Psoas muscle (tissue), 7 donors: ENCODE measurements at regions not wholly inside any gene's neighbourhood (a gene's known extent, or its start where the extent isn't known, plus 50 kb on each side); places are given as distances from the start of the nearest gene placed in this dataset.

Source experiments
- ATAC-seq, 4 donors: fragments of 200-7000 bp; cut with Tn5 transposase; one replicate each; pipeline ENCODE4 v1.9.1; 2020; ENCODE audit warnings: moderate library complexity in 3 of 4, mild to moderate bottlenecking in 2 of 4
- DNase-seq, 2 donors: peaks; one replicate each; pipeline ENCODE4 v3.0.0-alpha.2; 2020
- H3K27ac ChIP-seq: fragments of 200-600 bp; one replicate; pipeline ENCODE4 v1.8.0; 2022
- H3K27me3 ChIP-seq, 3 donors: fragments of 200-600 bp in 1 of 3; one replicate each; pipeline versions ENCODE4 v1.6.1 to v1.8.0; 2013 to 2022; ENCODE audit warnings: low read length in 2 of 3, mild to moderate bottlenecking in 2 of 3, moderate library complexity in 1 of 3; ENCODE audit not compliant: insufficient read depth in 3 of 3
- H3K36me3 ChIP-seq, 2 donors: fragments of 200-600 bp in 1 of 2; one replicate each; pipeline versions ENCODE4 v1.6.1 to v1.8.0; 2013 to 2022; ENCODE audit warnings: low read depth in 1 of 2, mild to moderate bottlenecking in 1 of 2, moderate library complexity in 1 of 2; ENCODE audit not compliant: insufficient read depth in 1 of 2
- H3K4me1 ChIP-seq: fragments of 200-600 bp; one replicate; pipeline ENCODE4 v1.8.0; 2022
- H3K4me3 ChIP-seq: fragments of 200-600 bp; one replicate; pipeline ENCODE4 v1.8.0; 2022; ENCODE audit warnings: mild to moderate bottlenecking
- H3K9me3 ChIP-seq: fragments of 200-600 bp; one replicate; pipeline ENCODE4 v1.8.0; 2022
- WGBS, 3 donors: extraction: QIAGEN DNeasy Blood & Tissue Kit; methylation state at CpG; one replicate each; pipeline versions ENCODE4 v1.1.6 to v1.1.7; 2013; 5-methylcytosine and 5-hydroxymethylcytosine counted together
- intact Hi-C, 2 donors: fragments of 100-400 bp; cut with DNase I; formaldehyde crosslinking; loops; one replicate each; pipeline versions ENCODE4 v1.11.0 to v1.14.2; 2022
- TF ChIP-seq, protein P1 (sequence below): fragments of 200-600 bp; IDR thresholded peaks from one replicate; pipeline ENCODE4 v1.8.0; 2022; ENCODE audit warnings: antibody characterized with exemption
- donor health status: healthy with polysubstance abuse.
- donor health status: DM: no; HTN: no; CAD: no; lungs with moderate emphysema.
- donor health status: Bipolar disorder and iron deficiency.
- donor health status: healthy.
- donor health status: DM: yes; HTN: yes; CAD: no.
- donor health status: DM: no; HTN: no; CAD: no.
- donor health status: DM: yes; HTN: yes; CAD: no.

DNA sequence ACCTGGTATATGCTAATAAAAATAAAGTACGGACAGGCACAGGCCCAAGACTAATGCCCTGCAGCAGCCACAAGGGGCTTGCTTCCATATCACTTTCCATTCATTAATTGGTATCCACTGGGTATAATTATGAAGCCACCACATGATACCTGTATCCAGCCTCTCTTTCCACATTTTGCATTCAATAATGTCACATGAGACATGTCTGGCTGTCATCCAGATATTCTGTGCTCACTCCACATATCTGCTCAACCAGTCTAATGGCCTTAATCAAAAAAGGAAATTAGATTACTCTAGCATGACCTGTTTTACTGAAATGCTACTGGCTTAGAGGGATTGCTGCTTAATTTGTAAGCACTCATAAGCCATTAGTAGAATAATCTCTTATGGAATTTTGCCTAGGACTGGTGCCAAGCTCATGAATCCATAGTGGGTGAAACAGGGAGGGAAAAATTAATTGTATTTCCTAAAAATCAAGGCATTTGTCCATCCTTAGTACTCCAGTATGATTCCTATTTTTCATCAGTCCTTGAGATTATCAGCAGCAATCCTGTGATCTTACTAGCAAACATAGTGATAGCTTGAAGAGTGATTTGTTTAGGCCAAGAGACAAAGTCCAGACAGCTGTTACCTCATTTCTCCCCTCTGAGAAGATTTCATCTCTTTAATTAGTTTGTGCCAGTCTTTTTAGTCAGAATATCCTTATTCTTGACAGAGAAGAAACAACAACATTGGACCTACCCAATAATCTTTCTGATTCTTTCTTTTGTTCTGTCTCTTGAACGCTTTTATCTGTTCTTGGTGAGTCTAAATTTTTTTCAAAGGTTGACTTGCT lies 119.2 kb upstream of the ABCA1 start:
- intact Hi-C loops: no loop called here
- H3K4me3 ChIP-seq: no peak overlapping the region
- DNase-seq: no peak
- H3K9me3 ChIP-seq: no peaks in the 10 kb centered on the region
- H3K27ac ChIP-seq: no peak overlapping the region
- no peaks in the 10 kb centered on the region for H3K27me3 ChIP-seq
- H3K4me1 ChIP-seq: peaks cover 12% of the 10 kb centered on the region
- ATAC-seq: peak in 1 of 4 donors; percentile 9
- WGBS, 3 donors: 84 to 90% (median 85%) methylated on average over 2 of the region's 2 CpGs
- no peaks in the 10 kb centered on the region for H3K36me3 ChIP-seq
- TF ChIP-seq, protein P1, sequence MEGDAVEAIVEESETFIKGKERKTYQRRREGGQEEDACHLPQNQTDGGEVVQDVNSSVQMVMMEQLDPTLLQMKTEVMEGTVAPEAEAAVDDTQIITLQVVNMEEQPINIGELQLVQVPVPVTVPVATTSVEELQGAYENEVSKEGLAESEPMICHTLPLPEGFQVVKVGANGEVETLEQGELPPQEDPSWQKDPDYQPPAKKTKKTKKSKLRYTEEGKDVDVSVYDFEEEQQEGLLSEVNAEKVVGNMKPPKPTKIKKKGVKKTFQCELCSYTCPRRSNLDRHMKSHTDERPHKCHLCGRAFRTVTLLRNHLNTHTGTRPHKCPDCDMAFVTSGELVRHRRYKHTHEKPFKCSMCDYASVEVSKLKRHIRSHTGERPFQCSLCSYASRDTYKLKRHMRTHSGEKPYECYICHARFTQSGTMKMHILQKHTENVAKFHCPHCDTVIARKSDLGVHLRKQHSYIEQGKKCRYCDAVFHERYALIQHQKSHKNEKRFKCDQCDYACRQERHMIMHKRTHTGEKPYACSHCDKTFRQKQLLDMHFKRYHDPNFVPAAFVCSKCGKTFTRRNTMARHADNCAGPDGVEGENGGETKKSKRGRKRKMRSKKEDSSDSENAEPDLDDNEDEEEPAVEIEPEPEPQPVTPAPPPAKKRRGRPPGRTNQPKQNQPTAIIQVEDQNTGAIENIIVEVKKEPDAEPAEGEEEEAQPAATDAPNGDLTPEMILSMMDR: no peak

- WGBS, 3 donors: 62 to 94% (median 63%) methylated on average over 2 of the region's 2 CpGs
- TF ChIP-seq, protein P1: no peak
- DNase-seq (no peak), ATAC-seq (no peak)
- Histone ChIP-seq H3K4me3 (no peak overlapping the region), H3K9me3 (no peaks in the 10 kb centered on the region), H3K27me3 (no peaks in the 10 kb centered on the region), H3K4me1 (peaks cover 12% of the 10 kb centered on the region), H3K36me3 (no peaks in the 10 kb centered on the region), H3K27ac (no peak overlapping the region)
- intact Hi-C loops: no loop called here
Observed at GRCh38 chr9:105047742-105048041, 119.7 kb upstream of the ABCA1 start.

- WGBS, 3 donors: 48 to 81% (median 73%) methylated on average over 2 of the region's 2 CpGs
- Histone ChIP-seq H3K4me1 (peaks cover 9% of the 10 kb centered on the region), H3K27ac (no peak overlapping the region), H3K27me3 (no peaks in the 10 kb centered on the region), H3K9me3 (no peaks in the 10 kb centered on the region), H3K36me3 (no peaks in the 10 kb centered on the region), H3K4me3 (no peak overlapping the region)
- DNase-seq (no peak), ATAC-seq (no peak)
- intact Hi-C loops: no loop called here
- TF ChIP-seq, protein P1: no peak
Observed at GRCh38 chr9:105048331-105048730, 120.4 kb upstream of the ABCA1 start.

- Histone ChIP-seq H3K27ac (no peak overlapping the region), H3K36me3 (no peaks in the 10 kb centered on the region), H3K27me3 (no peaks in the 10 kb centered on the region), H3K4me3 (no peak overlapping the region), H3K9me3 (no peaks in the 10 kb centered on the region), H3K4me1 (no peaks in the 10 kb centered on the region)
- ATAC-seq (peak in 1 of 4 donors; percentile 28), DNase-seq (no peak)
- WGBS, 3 donors: 50 to 80% (median 75%) methylated on average over 3 of the region's 3 CpGs
- TF ChIP-seq, protein P1: no peak
- intact Hi-C loops: loop anchor here in 1 of 2 donors (10.0 kb wide), 1 partner anchor 365 kb away; no protein-coding TSS in a partner anchor
Observed at GRCh38 chr9:105050296-105050695, 122.3 kb upstream of the ABCA1 start.

GRCh38 chr9:105051897-105052296 lies 123.9 kb upstream of the ABCA1 start:
- 75 to 82% (median 78%) methylated on average over 8 of the region's 8 CpGs for whole genome bisulfite sequencing, 3 donors
- H3K27ac ChIP-seq: no peak overlapping the region
- intact Hi-C loops: loop anchor here in 1 of 2 donors (10.0 kb wide), 1 partner anchor 363 kb away; no protein-coding TSS in a partner anchor

More at GRCh38 chr9:105051897-105052296, 123.9 kb upstream of the ABCA1 start:
- no peaks in the 10 kb centered on the region for H3K4me1 ChIP-seq
- TF ChIP-seq, protein P1: no peak
- ATAC-seq: no peak
- no peak overlapping the region for H3K4me3 ChIP-seq
- H3K9me3 ChIP-seq: no peaks in the 10 kb centered on the region
- no peaks in the 10 kb centered on the region for H3K36me3 ChIP-seq
- no peaks in the 10 kb centered on the region for H3K27me3 ChIP-seq
- no peak for DNase-seq
